Stomach (tissue), 4 donors: ENCODE measurements at regions not wholly inside any gene's neighbourhood (a gene's known extent, or its start where the extent isn't known, plus 50 kb on each side); places are given as distances from the start of the nearest gene placed in this dataset.

ENCODE experiments used
- EP300 ChIP-seq: sonication (generic); formaldehyde crosslinking; IDR thresholded peaks from one replicate; pipeline ENCODE4 v1.6.1; 2017; ENCODE audit warnings: antibody characterized with exemption
- POLR2A ChIP-seq, 4 donors: fragments of 450-650 bp; IDR thresholded peaks; one replicate each; pipeline ENCODE4 v1.6.1; 2016; ENCODE audit warnings: antibody characterized with exemption in 4 of 4, control low read depth in 2 of 4, mild to moderate bottlenecking in 1 of 4, moderate library complexity in 1 of 4
- POLR2AphosphoS5 ChIP-seq, 3 donors: sonication (generic); formaldehyde crosslinking; IDR thresholded peaks; one replicate each; pipeline ENCODE4 v1.6.1; 2016; ENCODE audit warnings: antibody characterized with exemption in 3 of 3
- TF ChIP-seq, protein P1 (sequence below), 7 experiments: fragments of 450-650 bp in 4 of 7; fragments of 200-600 bp in 3 of 7; sonication (generic) in 3 of 7; IDR thresholded peaks; one replicate each; pipeline ENCODE4 v1.5.1; 2016 to 2019; ENCODE audit warnings: antibody characterized with exemption in 7 of 7, control low read depth in 2 of 7, mild to moderate bottlenecking in 1 of 7

DNA sequence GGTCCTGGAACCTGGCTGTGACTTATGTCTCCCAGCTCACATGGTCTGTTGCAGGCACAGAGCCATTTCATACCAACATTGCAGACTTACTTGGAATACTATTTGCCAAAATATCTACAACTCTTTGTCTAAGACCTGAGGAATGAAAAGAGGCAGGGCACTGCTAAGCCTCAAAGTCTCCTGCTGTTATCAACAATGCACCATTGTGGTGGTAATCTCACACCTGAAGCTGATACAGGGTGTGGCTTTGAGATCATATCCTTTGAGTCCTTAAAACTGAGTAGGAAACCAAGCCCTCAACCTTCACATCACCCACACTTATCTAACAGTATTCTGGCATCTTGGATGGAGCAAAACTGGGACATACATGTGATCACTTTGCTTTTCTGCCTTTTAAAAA, 782.0 kb downstream of the EPHA3 start:
- TF ChIP-seq, protein P1, sequence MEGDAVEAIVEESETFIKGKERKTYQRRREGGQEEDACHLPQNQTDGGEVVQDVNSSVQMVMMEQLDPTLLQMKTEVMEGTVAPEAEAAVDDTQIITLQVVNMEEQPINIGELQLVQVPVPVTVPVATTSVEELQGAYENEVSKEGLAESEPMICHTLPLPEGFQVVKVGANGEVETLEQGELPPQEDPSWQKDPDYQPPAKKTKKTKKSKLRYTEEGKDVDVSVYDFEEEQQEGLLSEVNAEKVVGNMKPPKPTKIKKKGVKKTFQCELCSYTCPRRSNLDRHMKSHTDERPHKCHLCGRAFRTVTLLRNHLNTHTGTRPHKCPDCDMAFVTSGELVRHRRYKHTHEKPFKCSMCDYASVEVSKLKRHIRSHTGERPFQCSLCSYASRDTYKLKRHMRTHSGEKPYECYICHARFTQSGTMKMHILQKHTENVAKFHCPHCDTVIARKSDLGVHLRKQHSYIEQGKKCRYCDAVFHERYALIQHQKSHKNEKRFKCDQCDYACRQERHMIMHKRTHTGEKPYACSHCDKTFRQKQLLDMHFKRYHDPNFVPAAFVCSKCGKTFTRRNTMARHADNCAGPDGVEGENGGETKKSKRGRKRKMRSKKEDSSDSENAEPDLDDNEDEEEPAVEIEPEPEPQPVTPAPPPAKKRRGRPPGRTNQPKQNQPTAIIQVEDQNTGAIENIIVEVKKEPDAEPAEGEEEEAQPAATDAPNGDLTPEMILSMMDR (IDR thresholded peaks at IDR 0.05) = no peak
- TF ChIP-seq EP300 = no peak
- no peak for TF ChIP-seq POLR2AphosphoS5 (IDR thresholded peaks at IDR 0.05)
- TF ChIP-seq POLR2A (IDR thresholded peaks at IDR 0.05) = no peak
